GM21515 (cell line): ENCODE measurements at regions not wholly inside any gene's neighbourhood (a gene's known extent, or its start where the extent isn't known, plus 50 kb on each side); places are given as distances from the start of the nearest gene placed in this dataset.

Experiments used
- ATAC-seq: cut with Tn5 transposase; IDR thresholded peaks from one replicate; pipeline ENCODE4 v1.9.1; 2021; ENCODE audit not compliant: unreplicated experiment

GRCh38 chr7:41910940-41911600, 208.2 kb upstream of the INHBA start:
- ATAC-seq = no peak

- ATAC-seq = no peak
Observed at GRCh38 chr7:41907444-41907843, 204.6 kb upstream of the INHBA start.

GRCh38 chr7:41900532-41900931, 197.6 kb upstream of the INHBA start:
- no peak for ATAC-seq

GRCh38 chr7:41899823-41900433, 197.0 kb upstream of the INHBA start:
- ATAC-seq = no peak

- no peak for ATAC-seq
Observed at GRCh38 chr7:41893656-41894055, 190.8 kb upstream of the INHBA start.

GRCh38 chr7:41892356-41893100, 189.6 kb upstream of the INHBA start:
- ATAC-seq = no peak

- ATAC-seq = no peak
Observed at GRCh38 chr7:41891950-41892349, 189.1 kb upstream of the INHBA start.

- no peak for ATAC-seq
Observed at GRCh38 chr7:41890631-41891274, 187.9 kb upstream of the INHBA start.

GRCh38 chr7:41889472-41889871, 186.6 kb upstream of the INHBA start:
- no peak for ATAC-seq

GRCh38 chr7:41889040-41889439, 186.2 kb upstream of the INHBA start:
- peak; percentile 42 for ATAC-seq

GRCh38 chr7:41887416-41887815, 184.5 kb upstream of the INHBA start:
- ATAC-seq = no peak

- no peak for ATAC-seq
Observed at GRCh38 chr7:41886901-41887311, 184.0 kb upstream of the INHBA start.

- ATAC-seq = no peak
Observed at GRCh38 chr7:41886262-41886900, 183.5 kb upstream of the INHBA start.

GRCh38 chr7:41885748-41886147, 182.9 kb upstream of the INHBA start:
- ATAC-seq = no peak

- no peak for ATAC-seq
Observed at GRCh38 chr7:41885078-41885477, 182.2 kb upstream of the INHBA start.

- peak; percentile 23 for ATAC-seq
Observed at GRCh38 chr7:41882745-41883420, 180.0 kb upstream of the INHBA start.

GRCh38 chr7:41882256-41882655, 179.4 kb upstream of the INHBA start:
- ATAC-seq = peak; percentile 7

GRCh38 chr7:41881331-41882130, 178.6 kb upstream of the INHBA start:
- ATAC-seq = peak; percentile 96

GRCh38 chr7:41880107-41880506, 177.2 kb upstream of the INHBA start:
- ATAC-seq = no peak

GRCh38 chr7:41879403-41879802, 176.5 kb upstream of the INHBA start:
- ATAC-seq = no peak
